DND-41 (cell line): ENCODE measurements at regions not wholly inside any gene's neighbourhood (a gene's known extent, or its start where the extent isn't known, plus 50 kb on each side); places are given as distances from the start of the nearest gene placed in this dataset.

Source experiments
- ATAC-seq: fragments of 200-7000 bp; cut with Tn5 transposase; 3 replicates; pipeline ENCODE4 v1.9.1; 2021; ENCODE audit warnings: low read depth; ENCODE audit not compliant: insufficient read depth
- DNase-seq: peaks from one replicate; pipeline ENCODE4 v3.0.0-alpha.2; 2020
- H2AFZ ChIP-seq: 2 replicates; pipeline ENCODE4 v1.6.0; 2012; ENCODE audit warnings: low read depth, low read length
- H3K27ac ChIP-seq: 2 replicates; pipeline ENCODE4 v1.5.1; 2012; ENCODE audit warnings: low read length, inconsistent platforms
- H3K27me3 ChIP-seq: fragments of 200-600 bp; sonication (generic); 2 replicates; pipeline ENCODE4 v1.6.0; 2012; ENCODE audit warnings: low read length, mild to moderate bottlenecking, inconsistent platforms; ENCODE audit not compliant: insufficient read depth, poor library complexity
- H3K36me3 ChIP-seq: 2 replicates; pipeline ENCODE4 v1.5.1; 2012; ENCODE audit warnings: low read length, inconsistent platforms; ENCODE audit not compliant: insufficient read depth
- H3K4me1 ChIP-seq: 2 replicates; pipeline ENCODE4 v1.5.1; 2012; ENCODE audit warnings: mild to moderate bottlenecking, low read length; ENCODE audit not compliant: insufficient read depth
- H3K4me2 ChIP-seq: 2 replicates; pipeline ENCODE4 v1.6.0; 2012; ENCODE audit warnings: mild to moderate bottlenecking, moderate library complexity, low read length, inconsistent platforms; ENCODE audit not compliant: insufficient read depth
- H3K4me3 ChIP-seq, 2 experiments: fragments of 200-600 bp in 1 of 2; shearing (Covaris generic) in 1 of 2; 2 replicates each; pipeline ENCODE4 v1.5.1; 2012 to 2016; ENCODE audit warnings: inconsistent platforms in 2 of 2, low read length in 2 of 2, mild to moderate bottlenecking in 2 of 2, low read depth in 1 of 2, moderate library complexity in 1 of 2
- H3K79me2 ChIP-seq: 2 replicates; pipeline ENCODE4 v1.6.0; 2012; ENCODE audit warnings: low read length, inconsistent platforms; ENCODE audit not compliant: insufficient read depth
- H3K9ac ChIP-seq: 2 replicates; pipeline ENCODE4 v1.6.0; 2012; ENCODE audit warnings: low read depth, mild to moderate bottlenecking, inconsistent platforms, low read length, moderate library complexity
- H3K9me3 ChIP-seq: 2 replicates; pipeline ENCODE4 v1.5.1; 2012; ENCODE audit warnings: low read length, moderate library complexity, mild to moderate bottlenecking, inconsistent platforms; ENCODE audit not compliant: insufficient read depth, severe bottlenecking
- H4K20me1 ChIP-seq: 2 replicates; pipeline ENCODE4 v1.6.0; 2012; ENCODE audit warnings: low read length; ENCODE audit not compliant: insufficient read depth
- CTCF ChIP-seq: IDR thresholded peaks from 2 replicates; pipeline ENCODE4 v1.5.1; 2012; ENCODE audit warnings: borderline replicate concordance, low read length, moderate library complexity, mild to moderate bottlenecking; ENCODE audit not compliant: poor library complexity, severe bottlenecking; ENCODE audit errors: extremely low read depth
- EZH2 ChIP-seq: IDR thresholded peaks from 3 replicates; pipeline ENCODE4 v1.6.1; 2012; ENCODE audit warnings: borderline replicate concordance, low read depth, mild to moderate bottlenecking, moderate library complexity, low read length, inconsistent platforms; ENCODE audit not compliant: severe bottlenecking

DNA sequence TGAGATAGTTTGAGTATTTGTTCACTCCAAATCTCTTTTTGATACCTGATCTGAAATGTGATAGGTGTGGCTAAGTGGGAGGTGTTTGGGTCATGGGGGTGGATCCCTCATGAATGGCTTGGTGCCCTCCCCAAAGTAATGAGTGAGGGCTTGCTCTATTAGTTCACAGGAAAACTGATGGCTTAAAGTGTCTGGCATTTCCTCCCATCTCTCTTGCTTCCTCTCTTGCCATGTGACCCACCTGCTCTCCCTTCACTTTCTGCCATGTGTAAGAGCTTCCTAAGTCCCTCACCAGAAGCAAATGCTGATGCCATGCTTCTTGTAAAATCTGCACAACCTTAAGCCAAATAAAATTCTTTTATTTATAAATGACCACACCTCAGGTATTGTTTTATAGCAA lies 61.1 kb downstream of the MAD2L1 start:
- Histone ChIP-seq H3K36me3 (no peaks in the 10 kb centered on the region), H3K4me2 (no peak overlapping the region), H2AFZ (no peak overlapping the region), H3K27me3 (no peaks in the 10 kb centered on the region), H3K4me3 (no peak overlapping the region), H3K79me2 (no peaks in the 10 kb centered on the region), H3K27ac (no peak overlapping the region), H3K9me3 (no peaks in the 10 kb centered on the region), H3K9ac (no peak overlapping the region), H3K4me1 (no peaks in the 10 kb centered on the region), H4K20me1 (no peaks in the 10 kb centered on the region)
- no peak for DNase-seq
- ATAC-seq, result no peak
- no peak for TF ChIP-seq EZH2
- no peak for TF ChIP-seq CTCF

GRCh38 chr4:120005076-120005475 lies 61.6 kb downstream of the MAD2L1 start:
- Histone ChIP-seq H3K4me1 (no peaks in the 10 kb centered on the region), H4K20me1 (no peaks in the 10 kb centered on the region), H3K9me3 (no peaks in the 10 kb centered on the region), H3K4me2 (no peak overlapping the region), H3K9ac (no peak overlapping the region), H2AFZ (no peak overlapping the region), H3K79me2 (no peaks in the 10 kb centered on the region), H3K27ac (no peak overlapping the region), H3K4me3 (no peak overlapping the region), H3K36me3 (no peaks in the 10 kb centered on the region), H3K27me3 (no peaks in the 10 kb centered on the region)
- no peak for DNase-seq
- ATAC-seq, result no peak
- TF ChIP-seq CTCF (no peak), EZH2 (no peak)

- ATAC-seq (no peak), DNase-seq (no peak)
- H3K79me2 ChIP-seq, result no peaks in the 10 kb centered on the region
- H3K27ac ChIP-seq, result no peak overlapping the region
- H3K4me3 ChIP-seq, result no peak overlapping the region
- no peak overlapping the region for H3K4me2 ChIP-seq
- no peaks in the 10 kb centered on the region for H4K20me1 ChIP-seq
- no peak for TF ChIP-seq CTCF
- TF ChIP-seq EZH2, result no peak
- H3K9me3 ChIP-seq, result no peaks in the 10 kb centered on the region
- no peak overlapping the region for H3K9ac ChIP-seq
- H3K4me1 ChIP-seq, result no peaks in the 10 kb centered on the region
- no peaks in the 10 kb centered on the region for H3K36me3 ChIP-seq
- no peaks in the 10 kb centered on the region for H3K27me3 ChIP-seq
- H2AFZ ChIP-seq, result no peak overlapping the region
These were observed 62.6 kb downstream of the MAD2L1 start for GRCh38 chr4:120004054-120004453.

- Histone ChIP-seq H3K9ac (no peak overlapping the region), H3K27ac (no peak overlapping the region), H4K20me1 (no peaks in the 10 kb centered on the region), H2AFZ (no peak overlapping the region), H3K4me2 (no peak overlapping the region), H3K36me3 (no peaks in the 10 kb centered on the region), H3K4me1 (no peaks in the 10 kb centered on the region), H3K9me3 (no peaks in the 10 kb centered on the region), H3K4me3 (no peak overlapping the region), H3K27me3 (no peaks in the 10 kb centered on the region), H3K79me2 (no peaks in the 10 kb centered on the region)
- DNase-seq (no peak), ATAC-seq (no peak)
- TF ChIP-seq EZH2 (no peak), CTCF (no peak)
These were observed 63.5 kb downstream of the MAD2L1 start for GRCh38 chr4:120003193-120003592.
